ENCODE measurements at regions not wholly inside any gene's neighbourhood (a gene's known extent, or its start where the extent isn't known, plus 50 kb on each side); places are given as distances from the start of the nearest gene placed in this dataset.
"Not testable (repeated sequence)": the region's sequence is repeated elsewhere in the genome, so short reads cannot be mapped to it uniquely, and the experiment has no call there.

- FAIRE-seq; ATAC-seq; H3K36me3 ChIP-seq; H3K27ac ChIP-seq; DNase-seq; H3K4me1 ChIP-seq; intact Hi-C loops (cut with DNase I); H3K9me3 ChIP-seq; H3K4me3 ChIP-seq; H3K27me3 ChIP-seq: not testable (repeated sequence)
- WGBS, 2 donors, result no CpG with 5 or more reads among the region's 1 CpG
Measured at GRCh38 chr7:32739749-32740148, 151.8 kb downstream of the KBTBD2 start.

- H3K27me3 ChIP-seq; H3K9me3 ChIP-seq; ATAC-seq; DNase-seq; H3K36me3 ChIP-seq; H3K4me3 ChIP-seq; FAIRE-seq; intact Hi-C loops (cut with DNase I); H3K27ac ChIP-seq; H3K4me1 ChIP-seq: not testable (repeated sequence)
- WGBS, 2 donors, result 90 to 94% methylated on average over 3 of the region's 3 CpGs
Measured at GRCh38 chr7:32738390-32738789, 153.2 kb downstream of the KBTBD2 start.

GRCh38 chr7:32732767-32733166 is 158.8 kb downstream of the KBTBD2 start:
- 80 to 86% methylated on average over 4 of the region's 4 CpGs for WGBS, 2 donors
- intact Hi-C loops (cut with DNase I); H3K4me1 ChIP-seq; H3K27me3 ChIP-seq; ATAC-seq; DNase-seq; H3K9me3 ChIP-seq; FAIRE-seq; H3K4me3 ChIP-seq; H3K36me3 ChIP-seq; H3K27ac ChIP-seq: not testable (repeated sequence)

- 10 to 12% methylated on average over 5 of the region's 5 CpGs for WGBS, 2 donors
Measured at GRCh38 chr7:32729335-32729675, 162.3 kb downstream of the KBTBD2 start.

GRCh38 chr7:32728412-32729334 is 162.9 kb downstream of the KBTBD2 start:
- H3K27me3 ChIP-seq; H3K4me1 ChIP-seq; intact Hi-C loops (cut with DNase I); FAIRE-seq; H3K9me3 ChIP-seq; H3K36me3 ChIP-seq: not testable (repeated sequence)
- Histone ChIP-seq H3K27ac (peak overlapping the region; percentile 83 to 95 (median 92)), H3K4me3 (peak overlapping the region; percentile 49 to 82 (median 66))
- ATAC-seq, result peak; percentile 75 to 85 (median 77)
- peak; percentile 64 to 89 (median 76) for DNase-seq
- 0% methylated on average over 49 to 107 of the region's 111 CpGs for WGBS, 2 donors

More at GRCh38 chr7:32729335-32729675, 162.3 kb downstream of the KBTBD2 start:
- FAIRE-seq; ATAC-seq; H3K36me3 ChIP-seq; H3K4me1 ChIP-seq; H3K9me3 ChIP-seq; H3K27me3 ChIP-seq; DNase-seq; intact Hi-C loops (cut with DNase I): not testable (repeated sequence)
- H3K27ac ChIP-seq, result peak overlapping the region in 3 of 4 donors; percentile 28 to 95 (median 94)
- H3K4me3 ChIP-seq, result peak overlapping the region in 2 of 4 donors; percentile 80 to 82

- Histone ChIP-seq H3K27ac (peak overlapping the region; percentile 83 to 95 (median 92)), H3K4me3 (peak overlapping the region; percentile 49 to 82 (median 66))
- DNase-seq, result peak; percentile 34 to 80 (median 60)
- H3K27me3 ChIP-seq; H3K4me1 ChIP-seq; FAIRE-seq; H3K36me3 ChIP-seq; intact Hi-C loops (cut with DNase I); H3K9me3 ChIP-seq: not testable (repeated sequence)
- 1 to 2% methylated on average over 34 to 66 of the region's 66 CpGs for WGBS, 2 donors
- ATAC-seq, result peak; percentile 66 to 83 (median 77)
Measured at GRCh38 chr7:32727483-32728411, 163.8 kb downstream of the KBTBD2 start.

- WGBS, 2 donors, result 50 to 53% methylated on average over 4 of the region's 4 CpGs
- DNase-seq; intact Hi-C loops (cut with DNase I); FAIRE-seq; H3K36me3 ChIP-seq; H3K4me1 ChIP-seq; H3K27me3 ChIP-seq; ATAC-seq; H3K9me3 ChIP-seq; H3K4me3 ChIP-seq; H3K27ac ChIP-seq: not testable (repeated sequence)
Measured at GRCh38 chr7:32722837-32723236, 168.7 kb downstream of the KBTBD2 start.

GRCh38 chr7:32694182-32694581 is 197.4 kb downstream of the KBTBD2 start:
- Histone ChIP-seq H3K36me3 (no peaks in the 10 kb centered on the region), H3K27ac (no peak overlapping the region), H3K9me3 (no peaks in the 10 kb centered on the region), H3K4me1 (no peaks in the 10 kb centered on the region), H3K27me3 (no peaks in the 10 kb centered on the region), H3K4me3 (no peak overlapping the region)
- intact Hi-C loops (cut with DNase I), result no loop called here
- no peak for FAIRE-seq
- DNase-seq, result no peak
- WGBS, 2 donors, result 92 to 93% methylated on average over 1 of the region's 1 CpG
- no peak for TF ChIP-seq CTCF (IDR thresholded peaks at IDR 0.05)
- ATAC-seq, result no peak
